HG03378 (cell line): ENCODE measurements at regions not wholly inside any gene's neighbourhood (a gene's known extent, or its start where the extent isn't known, plus 50 kb on each side); places are given as distances from the start of the nearest gene placed in this dataset.
A peak's percentile ranks its signal among the peaks of the same experiment; 100 is the strongest.
"Not testable (repeated sequence)": the region's sequence is repeated elsewhere in the genome, so short reads cannot be mapped to it uniquely, and the experiment has no call there.

Experiments
- ATAC-seq: cut with Tn5 transposase; IDR thresholded peaks from one replicate; pipeline ENCODE4 v1.9.1; 2021; ENCODE audit warnings: mild to moderate bottlenecking, moderate library complexity; ENCODE audit not compliant: unreplicated experiment

GRCh38 chr1:242914729-242915128 lies 340.4 kb downstream of the CEP170 start:
- ATAC-seq = not testable (repeated sequence)

- not testable (repeated sequence) for ATAC-seq
Measured at GRCh38 chr1:242912855-242913254, 342.2 kb downstream of the CEP170 start.

GRCh38 chr1:242900558-242900957 lies 354.5 kb downstream of the CEP170 start:
- ATAC-seq = not testable (repeated sequence)

GRCh38 chr1:242890192-242890741 lies 364.8 kb downstream of the CEP170 start:
- ATAC-seq = no peak

GRCh38 chr1:242886137-242886536 lies 361.6 kb upstream of the PLD5 start:
- ATAC-seq = peak; percentile 96

- not testable (repeated sequence) for ATAC-seq
Measured at GRCh38 chr1:242880022-242880421, 355.5 kb upstream of the PLD5 start.

GRCh38 chr1:242877743-242878142 lies 353.2 kb upstream of the PLD5 start:
- ATAC-seq = no peak

GRCh38 chr1:242877229-242877628 lies 352.7 kb upstream of the PLD5 start:
- ATAC-seq = no peak

- no peak for ATAC-seq
Measured at GRCh38 chr1:242876030-242876429, 351.5 kb upstream of the PLD5 start.

- ATAC-seq = no peak
Measured at GRCh38 chr1:242873661-242874060, 349.2 kb upstream of the PLD5 start.

GRCh38 chr1:242872521-242872920 lies 348.0 kb upstream of the PLD5 start:
- ATAC-seq = no peak

- no peak for ATAC-seq
Measured at GRCh38 chr1:242871471-242872030, 347.1 kb upstream of the PLD5 start.

- ATAC-seq = no peak
Measured at GRCh38 chr1:242870966-242871365, 346.5 kb upstream of the PLD5 start.

- ATAC-seq = no peak
Measured at GRCh38 chr1:242856289-242856688, 331.8 kb upstream of the PLD5 start.

GRCh38 chr1:242854466-242854865 lies 330.0 kb upstream of the PLD5 start:
- ATAC-seq = no peak

- ATAC-seq = no peak
Measured at GRCh38 chr1:242847390-242847993, 323.0 kb upstream of the PLD5 start.

- ATAC-seq = no peak
Measured at GRCh38 chr1:242842094-242842493, 317.6 kb upstream of the PLD5 start.

- no peak for ATAC-seq
Measured at GRCh38 chr1:242839101-242839500, 314.6 kb upstream of the PLD5 start.

- no peak for ATAC-seq
Measured at GRCh38 chr1:242836423-242836822, 311.9 kb upstream of the PLD5 start.

GRCh38 chr1:242828828-242829227 lies 304.3 kb upstream of the PLD5 start:
- ATAC-seq = no peak

- no peak for ATAC-seq
Measured at GRCh38 chr1:242828199-242828598, 303.7 kb upstream of the PLD5 start.

- no peak for ATAC-seq
Measured at GRCh38 chr1:242827538-242827937, 303.0 kb upstream of the PLD5 start.
